Astrocyte of the hippocampus (primary cell): ENCODE measurements at regions not wholly inside any gene's neighbourhood (a gene's known extent, or its start where the extent isn't known, plus 50 kb on each side); places are given as distances from the start of the nearest gene placed in this dataset.
"Not testable (repeated sequence)": the region's sequence is repeated elsewhere in the genome, so short reads cannot be mapped to it uniquely, and the experiment has no call there.

Source experiments
- DNase-seq: peaks from one replicate; pipeline ENCODE4 v3.0.0; 2011; ENCODE audit warnings: low read depth, low spot score

- DNase-seq, result no peak
These were observed 840.3 kb upstream of the LRRC4C start for GRCh38 chr11:42299780-42300179.

GRCh38 chr11:42301777-42302176, 842.3 kb upstream of the LRRC4C start:
- no peak for DNase-seq

DNA sequence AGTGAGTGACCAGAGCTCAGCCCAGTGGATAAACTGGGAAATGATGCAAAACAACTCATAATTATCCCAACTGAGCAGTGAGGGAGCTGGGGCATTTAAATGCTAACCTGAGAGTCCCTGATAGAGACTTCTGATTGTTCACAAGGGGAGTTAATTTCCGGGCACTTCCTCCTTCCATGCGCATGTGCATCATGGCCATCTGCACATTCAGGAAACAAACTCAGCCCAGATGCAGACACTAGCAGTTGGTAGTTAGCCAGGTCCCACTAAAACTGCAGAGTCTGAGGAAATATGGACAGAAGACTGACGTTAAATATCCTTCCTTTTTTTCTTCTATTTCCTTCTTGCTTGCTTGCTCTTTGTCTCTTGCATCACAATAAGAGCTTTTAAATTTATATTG, 852.1 kb upstream of the LRRC4C start:
- DNase-seq, result no peak

DNA sequence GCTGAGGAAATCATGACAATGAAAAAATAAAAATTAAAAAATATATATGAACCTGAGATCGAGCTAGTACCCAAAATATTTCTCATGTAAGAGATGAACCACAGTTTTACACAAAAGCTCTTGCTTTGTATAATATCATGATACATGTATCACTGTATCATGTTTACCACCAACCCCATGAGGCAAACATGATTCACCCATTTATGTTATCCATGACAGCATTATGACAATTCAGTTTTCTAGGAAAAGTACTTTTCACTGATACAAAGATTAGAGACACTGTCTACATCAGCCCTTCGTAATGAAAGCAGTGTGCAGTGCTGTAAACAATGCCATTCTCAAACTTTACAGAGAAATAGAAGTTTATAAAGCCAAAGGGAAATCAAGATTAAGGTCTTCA, 852.5 kb upstream of the LRRC4C start:
- DNase-seq, result no peak

- DNase-seq, result peak; percentile 14
These were observed 855.8 kb upstream of the LRRC4C start for GRCh38 chr11:42315267-42315666.

DNA sequence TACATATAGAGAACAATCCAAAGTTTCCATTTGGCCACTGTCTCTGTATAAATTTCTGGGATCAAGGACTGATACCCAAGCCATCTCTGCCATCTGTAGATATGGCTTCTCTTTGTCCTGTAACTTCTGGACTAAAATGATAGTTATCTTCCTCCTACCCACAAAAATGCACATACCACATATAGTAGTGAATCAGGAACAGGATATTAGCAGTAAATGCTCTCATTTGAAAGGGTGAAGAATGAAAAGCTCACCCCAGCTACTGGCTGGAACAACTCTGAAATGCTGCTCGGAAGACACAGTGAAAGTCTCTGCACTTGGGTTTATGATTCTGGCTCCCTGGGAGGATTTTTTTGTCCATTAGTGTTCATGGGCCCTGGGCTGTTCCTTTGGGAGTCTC, 856.4 kb upstream of the LRRC4C start:
- peak; percentile 26 for DNase-seq

GRCh38 chr11:42319921-42320320, 860.5 kb upstream of the LRRC4C start:
- no peak for DNase-seq

DNA sequence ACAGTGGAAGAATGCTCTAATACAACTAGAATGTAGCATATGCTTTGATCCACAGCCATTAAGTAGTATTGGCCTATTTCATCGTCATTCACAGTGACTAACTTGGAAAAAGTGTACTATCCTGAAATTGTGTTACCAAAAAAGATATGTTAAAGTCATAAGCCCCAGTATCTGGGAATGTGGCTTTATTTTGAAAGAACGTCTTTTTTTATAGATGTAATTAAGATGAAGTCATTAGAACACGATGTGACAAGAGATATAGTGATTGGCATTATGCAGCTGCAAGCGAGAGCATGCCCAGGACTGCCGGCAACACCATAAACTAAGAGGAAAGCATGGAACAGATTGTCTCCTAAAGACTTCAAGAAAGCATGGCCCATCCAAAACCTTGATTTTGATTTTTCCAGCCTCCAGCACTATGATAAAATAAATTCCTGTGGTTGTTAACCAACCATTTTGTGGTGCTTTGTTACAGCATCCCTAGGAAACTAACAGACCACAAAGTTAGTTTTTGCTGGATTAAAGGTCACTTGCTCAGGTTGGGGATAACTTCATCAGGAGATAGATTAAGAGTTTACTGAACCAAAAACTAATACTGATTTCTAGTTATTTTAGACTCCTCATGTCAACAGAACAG, 870.6 kb upstream of the LRRC4C start:
- DNase-seq, result peak; percentile 51

GRCh38 chr11:42337786-42338455, 878.5 kb upstream of the LRRC4C start:
- no peak for DNase-seq

DNA sequence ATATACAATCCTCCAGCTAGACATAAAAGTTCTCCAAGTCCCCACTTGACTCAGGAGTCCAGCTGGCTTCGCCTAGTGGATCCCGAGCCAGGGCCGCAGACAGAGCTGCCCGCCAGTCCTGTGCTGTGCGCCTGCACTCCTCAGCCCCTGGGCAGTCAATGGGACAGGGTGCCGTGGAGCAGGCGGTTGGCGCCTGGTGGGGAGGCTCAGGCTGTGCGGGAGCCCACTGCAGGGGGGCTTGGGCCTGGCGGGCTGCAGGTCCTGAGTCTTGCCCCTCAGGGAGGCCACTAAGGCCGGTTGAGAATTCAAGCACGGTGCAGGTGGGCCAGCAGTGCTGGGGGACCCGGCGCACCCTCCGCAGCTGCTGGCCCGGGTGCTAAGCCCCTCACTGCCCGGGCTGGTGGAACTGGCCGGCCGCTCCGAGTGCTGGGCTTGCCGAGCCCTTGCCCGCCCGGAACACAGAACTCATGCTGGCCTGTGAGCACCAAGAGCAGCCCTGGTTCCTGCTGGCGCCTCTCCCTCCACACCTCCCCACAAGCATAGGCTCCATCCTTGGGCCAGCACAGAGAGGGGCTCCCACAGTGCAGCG, 884.8 kb upstream of the LRRC4C start:
- no peak for DNase-seq

GRCh38 chr11:42345933-42346332, 886.5 kb upstream of the LRRC4C start:
- DNase-seq, result no peak

GRCh38 chr11:42363701-42364100, 904.2 kb upstream of the LRRC4C start:
- DNase-seq, result no peak

- no peak for DNase-seq
These were observed 921.7 kb upstream of the API5 start for GRCh38 chr11:42390116-42390515.

GRCh38 chr11:42397483-42397882, 914.3 kb upstream of the API5 start:
- no peak for DNase-seq

DNA sequence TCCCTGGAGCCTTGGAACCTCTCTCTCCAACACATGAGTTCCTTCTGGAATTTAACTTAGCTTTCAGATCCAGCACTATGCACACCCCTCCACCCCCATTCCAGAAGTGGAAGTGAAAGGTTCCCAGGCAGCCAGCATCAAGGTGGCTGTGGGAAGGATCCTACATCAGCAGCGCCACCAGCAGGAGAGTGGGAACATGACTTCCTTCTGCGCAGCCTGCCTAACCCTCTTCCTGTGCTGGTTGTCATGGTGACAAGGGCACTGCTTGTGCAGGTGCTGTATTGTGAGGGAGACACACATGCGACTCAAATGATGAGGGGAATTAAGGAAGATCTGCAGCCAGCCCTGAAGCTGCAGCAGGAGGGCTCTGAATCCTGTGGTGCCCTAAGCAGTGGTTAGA, 904.5 kb upstream of the API5 start:
- DNase-seq, result peak; percentile 10

DNA sequence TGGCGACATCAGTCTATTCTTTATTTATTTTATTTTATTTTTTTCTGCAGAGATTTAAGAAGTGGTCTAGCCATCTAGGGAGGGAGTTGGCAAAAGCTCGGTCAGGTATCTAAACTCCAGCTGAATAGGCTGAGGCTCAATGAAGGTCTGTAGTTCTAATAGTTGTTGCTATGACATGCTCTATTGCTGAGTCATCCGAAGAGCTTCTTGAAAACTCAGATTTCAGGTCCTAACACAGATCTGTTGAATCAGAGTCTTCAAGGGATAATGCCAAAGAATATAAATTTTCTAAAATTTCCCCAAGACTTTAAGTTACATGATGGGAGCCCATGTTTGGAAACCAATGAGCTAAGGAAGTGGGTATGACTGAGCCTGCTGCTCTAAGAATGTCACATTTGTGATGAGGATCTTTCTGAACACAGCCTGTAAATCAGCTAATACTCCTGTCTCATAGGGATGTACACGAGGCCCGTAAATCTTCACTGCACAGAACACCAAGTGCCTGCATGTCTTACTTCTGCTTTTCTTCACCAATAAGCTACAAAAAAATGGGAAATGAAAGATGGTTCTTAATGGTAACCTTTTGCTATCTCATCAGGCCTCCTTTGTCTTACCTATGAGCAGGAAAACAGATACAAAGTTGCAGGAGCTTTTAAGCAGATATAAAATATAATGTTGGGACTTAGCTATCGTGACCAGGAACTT, 901.4 kb upstream of the API5 start:
- no peak for DNase-seq

- DNase-seq, result no peak
These were observed 899.2 kb upstream of the API5 start for GRCh38 chr11:42412590-42412989.

DNA sequence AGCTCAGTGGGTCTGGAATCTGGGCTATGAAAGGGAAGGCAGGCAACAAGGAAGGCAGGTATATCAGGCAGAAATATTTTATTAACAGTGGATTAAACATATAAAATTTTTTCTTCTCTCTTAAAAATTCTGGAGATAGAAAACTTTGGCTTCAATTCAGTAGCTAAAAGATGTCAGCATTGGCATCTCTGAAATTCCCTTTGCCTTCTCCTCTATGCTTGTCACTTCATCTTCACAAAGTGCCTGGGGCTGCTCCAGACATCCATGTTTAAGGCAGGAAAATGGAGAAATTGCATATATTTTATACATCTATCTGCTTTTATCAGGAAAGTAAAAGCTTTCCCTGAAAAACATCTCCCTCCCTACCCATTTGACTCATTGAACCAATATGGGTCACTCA, 894.1 kb upstream of the API5 start:
- no peak for DNase-seq

- DNase-seq, result peak; percentile 36
These were observed 889.7 kb upstream of the API5 start for GRCh38 chr11:42422090-42422489.

DNA sequence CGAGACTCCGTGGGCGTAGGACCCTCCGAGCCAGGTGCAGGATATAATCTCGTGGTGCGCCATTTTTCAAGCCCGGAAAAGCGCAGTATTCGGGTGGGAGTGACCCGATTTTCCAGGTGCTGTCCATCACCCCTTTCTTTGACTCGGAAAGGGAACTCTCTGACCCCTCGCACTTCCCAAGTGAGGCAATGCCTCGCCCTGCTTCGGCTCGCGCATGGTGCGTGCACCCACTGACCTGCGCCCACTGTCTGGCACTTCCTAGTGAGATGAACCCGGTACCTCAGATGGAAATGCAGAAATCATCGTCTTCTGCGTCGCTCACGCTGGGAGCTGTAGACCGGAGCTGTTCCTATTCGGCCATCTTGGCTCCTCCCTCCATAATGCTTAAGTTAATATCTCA, 876.9 kb upstream of the API5 start:
- DNase-seq, result not testable (repeated sequence)

GRCh38 chr11:42444406-42444805, 867.4 kb upstream of the API5 start:
- DNase-seq, result no peak

GRCh38 chr11:42462558-42463310, 849.1 kb upstream of the API5 start:
- peak; percentile 60 for DNase-seq
